GM18909 (cell line): ENCODE measurements at regions not wholly inside any gene's neighbourhood (a gene's known extent, or its start where the extent isn't known, plus 50 kb on each side); places are given as distances from the start of the nearest gene placed in this dataset.
"Not testable (repeated sequence)": the region's sequence is repeated elsewhere in the genome, so short reads cannot be mapped to it uniquely, and the experiment has no call there.

Source experiments
- ATAC-seq: cut with Tn5 transposase; IDR thresholded peaks from one replicate; pipeline ENCODE4 v1.9.1; 2021; ENCODE audit warnings: mild to moderate bottlenecking; ENCODE audit not compliant: unreplicated experiment, poor library complexity

DNA sequence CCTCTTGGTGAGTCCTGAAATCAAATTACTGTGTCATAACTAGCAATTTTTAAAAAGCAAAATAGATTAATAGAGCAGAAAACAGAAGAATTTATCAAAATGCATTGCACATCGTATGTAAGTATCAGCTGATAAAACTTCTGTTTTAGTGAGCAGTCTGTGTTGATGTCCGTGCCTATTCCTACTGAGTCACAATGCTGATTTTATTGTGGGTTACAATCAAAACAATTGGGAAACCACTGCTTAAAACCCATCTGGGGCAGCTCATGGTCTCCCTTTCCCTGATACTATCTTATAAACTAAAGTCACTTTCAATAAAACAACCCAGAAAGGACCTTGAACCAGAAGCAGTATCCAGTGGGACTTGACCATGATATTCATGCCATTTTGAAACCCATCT is 101.1 kb upstream of the GPR39 start:
- not testable (repeated sequence) for ATAC-seq

- ATAC-seq: not testable (repeated sequence)
Measured at GRCh38 chr2:132317026-132317680, 99.5 kb upstream of the GPR39 start.

- ATAC-seq: not testable (repeated sequence)
Measured at GRCh38 chr2:132318481-132318880, 98.1 kb upstream of the GPR39 start.

GRCh38 chr2:132324005-132324404 is 92.6 kb upstream of the GPR39 start:
- ATAC-seq: not testable (repeated sequence)

GRCh38 chr2:132332345-132333033 is 84.1 kb upstream of the GPR39 start:
- not testable (repeated sequence) for ATAC-seq

GRCh38 chr2:132337135-132337534 is 79.5 kb upstream of the GPR39 start:
- not testable (repeated sequence) for ATAC-seq

- ATAC-seq: not testable (repeated sequence)
Measured at GRCh38 chr2:132337844-132338243, 78.8 kb upstream of the GPR39 start.

DNA sequence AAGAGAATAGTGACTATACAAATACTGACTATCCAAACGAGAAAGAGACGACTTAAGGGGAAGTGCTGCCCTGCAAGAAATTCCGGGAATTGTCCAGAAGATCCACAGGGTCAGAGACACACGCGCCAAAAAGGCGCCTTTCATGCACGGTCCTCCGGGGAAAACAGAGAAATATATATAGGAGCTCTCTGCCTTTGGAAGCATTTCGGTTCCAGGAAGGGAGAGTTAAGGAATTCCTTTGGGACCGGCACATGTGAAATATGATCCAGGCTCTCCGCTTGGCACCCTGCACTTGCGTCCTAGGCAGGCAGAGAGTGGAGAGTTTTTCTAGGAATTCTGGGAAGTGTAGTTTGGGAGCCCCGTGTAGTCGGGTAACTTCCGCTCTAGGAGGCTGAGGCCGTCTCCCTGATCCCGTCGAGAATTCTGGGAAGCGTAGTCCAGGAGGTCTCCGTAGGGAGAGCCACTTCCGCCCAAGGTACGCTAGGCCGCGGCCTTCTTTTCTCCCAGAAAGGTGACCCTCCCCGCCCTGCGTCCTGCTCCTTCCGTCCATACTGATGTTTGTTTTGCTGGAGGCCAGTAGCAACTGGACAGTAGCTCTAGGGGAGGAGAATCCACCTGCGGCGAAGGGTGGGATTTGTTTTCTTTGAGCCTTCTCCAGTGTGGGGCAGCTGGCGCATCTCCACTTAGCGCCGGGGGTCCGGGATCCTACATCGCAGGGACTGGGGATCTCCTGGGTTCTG is 69.4 kb upstream of the GPR39 start:
- not testable (repeated sequence) for ATAC-seq

DNA sequence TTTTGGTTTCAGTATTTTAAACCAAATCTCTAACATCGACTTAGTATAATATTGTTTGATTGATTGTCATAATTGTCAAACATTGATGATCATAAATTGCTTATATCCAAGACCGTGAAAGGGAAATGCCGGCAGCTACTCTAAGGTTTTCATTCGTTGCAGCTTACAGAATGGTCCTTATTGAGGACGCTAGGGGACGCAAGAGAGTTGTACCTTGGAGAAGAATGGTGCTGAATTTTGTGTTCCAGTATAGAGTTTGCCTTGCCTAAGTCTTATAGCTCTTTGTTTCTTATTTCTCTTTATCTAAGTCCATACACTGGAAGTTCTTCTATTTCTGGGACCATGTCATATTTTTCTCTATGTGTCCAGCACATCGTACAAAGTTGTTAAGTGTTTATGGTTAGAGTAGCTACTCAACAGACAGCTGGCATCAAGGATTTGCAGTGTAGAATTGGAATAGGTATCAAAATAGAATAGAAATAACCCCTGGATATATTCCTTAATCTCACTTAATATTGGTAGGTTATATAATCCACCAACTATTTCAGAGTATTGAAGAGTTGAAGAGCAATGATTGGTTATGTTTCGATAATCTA is 67.4 kb upstream of the GPR39 start:
- not testable (repeated sequence) for ATAC-seq

- not testable (repeated sequence) for ATAC-seq
Measured at GRCh38 chr2:132351668-132352067, 64.9 kb upstream of the GPR39 start.

- not testable (repeated sequence) for ATAC-seq
Measured at GRCh38 chr2:132352481-132353001, 64.1 kb upstream of the GPR39 start.

DNA sequence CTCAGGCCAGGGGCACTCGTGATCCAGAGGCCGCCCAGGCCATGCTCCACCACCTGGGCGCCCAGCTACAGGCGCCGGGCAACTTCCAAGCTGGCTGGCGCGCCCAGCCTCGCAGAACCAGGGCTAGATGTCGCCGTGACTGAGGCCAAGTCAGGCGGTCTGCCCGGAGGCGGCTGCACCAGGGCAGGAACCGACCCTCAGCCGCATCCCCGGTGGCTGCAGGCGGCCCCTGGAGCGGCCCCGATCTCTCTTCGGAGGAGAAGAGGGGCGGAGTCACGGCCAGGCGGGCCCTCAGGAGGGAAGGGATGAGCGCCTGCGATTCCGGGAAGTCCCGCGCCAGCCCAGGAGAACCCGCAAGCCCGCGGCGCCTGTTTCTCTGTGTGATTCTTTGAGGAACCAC is 63.2 kb upstream of the GPR39 start:
- not testable (repeated sequence) for ATAC-seq

GRCh38 chr2:132360964-132361363 is 55.6 kb upstream of the GPR39 start:
- not testable (repeated sequence) for ATAC-seq

DNA sequence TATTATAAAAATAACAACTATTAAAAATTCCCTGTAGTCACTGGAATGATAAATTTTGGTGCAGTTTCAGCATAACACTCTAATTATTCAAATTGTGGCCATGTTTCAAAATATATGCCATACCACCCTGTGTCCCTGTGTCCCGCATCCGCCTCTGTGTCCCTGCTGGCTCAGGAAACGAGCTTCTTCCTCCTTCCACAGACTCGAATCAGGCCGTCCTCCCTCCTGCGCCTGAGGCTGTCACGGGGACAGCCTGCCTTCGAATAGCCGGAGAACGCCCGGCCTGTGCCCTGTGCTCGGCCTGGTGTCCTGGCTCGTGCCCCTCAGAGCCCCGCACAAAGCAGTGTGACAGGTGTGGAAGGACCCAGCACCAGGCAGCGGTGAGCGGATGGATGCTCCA is 55.1 kb upstream of the GPR39 start:
- ATAC-seq: not testable (repeated sequence)

- ATAC-seq: not testable (repeated sequence)
Measured at GRCh38 chr2:132363352-132363751, 53.3 kb upstream of the GPR39 start.

GRCh38 chr2:132365963-132366362 is 50.6 kb upstream of the GPR39 start:
- not testable (repeated sequence) for ATAC-seq

GRCh38 chr2:132366421-132367180 is 50.0 kb upstream of the GPR39 start:
- no peak for ATAC-seq
